ENCODE measurements at regions not wholly inside any gene's neighbourhood (a gene's known extent, or its start where the extent isn't known, plus 50 kb on each side); places are given as distances from the start of the nearest gene placed in this dataset.

DNA sequence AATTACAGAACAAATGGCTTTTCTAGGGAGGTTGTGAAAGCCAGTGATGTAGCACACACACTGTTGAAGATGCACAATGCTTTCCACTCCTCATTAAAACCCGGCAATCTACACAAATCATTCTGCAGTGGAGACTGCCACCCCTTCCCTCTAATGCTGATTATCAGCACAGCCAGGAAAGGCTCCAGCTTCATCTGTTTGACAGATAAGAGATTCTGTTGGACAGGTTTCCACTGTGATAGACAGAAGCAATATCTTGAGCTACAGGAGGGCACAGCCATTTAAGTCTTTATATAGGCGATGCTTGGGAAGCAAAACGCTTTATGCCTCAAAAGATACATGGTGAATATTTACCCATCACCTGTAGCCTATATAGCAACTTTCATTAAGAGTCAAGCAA, 555.6 kb downstream of the GLRX3 start:
- TF ChIP-seq FOXM1 (IDR thresholded peaks at IDR 0.05; ENCODE audit: borderline replicate concordance) (no peak), ELF4 (IDR thresholded peaks at IDR 0.05) (no peak), FOXA1 (IDR thresholded peaks at IDR 0.05) (no peak), ZNF384 (IDR thresholded peaks at IDR 0.05) (no peak), SP1 (IDR thresholded peaks at IDR 0.05) (no peak), NFRKB (IDR thresholded peaks at IDR 0.05) (no peak), CTBP1 (IDR thresholded peaks at IDR 0.05; ENCODE audit: borderline replicate concordance) (no peak), TARDBP (IDR thresholded peaks at IDR 0.05) (no peak), FOXK2 (IDR thresholded peaks at IDR 0.05) (no peak), BHLHE40 (IDR thresholded peaks at IDR 0.05; ENCODE audit: borderline replicate concordance) (no peak), HDGF (IDR thresholded peaks at IDR 0.05; ENCODE audit: borderline replicate concordance) (no peak)
- TF ChIP-seq, protein P1, sequence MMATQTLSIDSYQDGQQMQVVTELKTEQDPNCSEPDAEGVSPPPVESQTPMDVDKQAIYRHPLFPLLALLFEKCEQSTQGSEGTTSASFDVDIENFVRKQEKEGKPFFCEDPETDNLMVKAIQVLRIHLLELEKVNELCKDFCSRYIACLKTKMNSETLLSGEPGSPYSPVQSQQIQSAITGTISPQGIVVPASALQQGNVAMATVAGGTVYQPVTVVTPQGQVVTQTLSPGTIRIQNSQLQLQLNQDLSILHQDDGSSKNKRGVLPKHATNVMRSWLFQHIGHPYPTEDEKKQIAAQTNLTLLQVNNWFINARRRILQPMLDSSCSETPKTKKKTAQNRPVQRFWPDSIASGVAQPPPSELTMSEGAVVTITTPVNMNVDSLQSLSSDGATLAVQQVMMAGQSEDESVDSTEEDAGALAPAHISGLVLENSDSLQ (IDR thresholded peaks at IDR 0.05): no peak

Measured in HEK293T (cell line).